Skin of body (tissue), 1 donor: ENCODE measurements at regions not wholly inside any gene's neighbourhood (a gene's known extent, or its start where the extent isn't known, plus 50 kb on each side); places are given as distances from the start of the nearest gene placed in this dataset.

Experiments used
- DNase-seq: peaks from one replicate; lab custom pipeline; 2025; lab: John Stamatoyannopoulos, UW

DNA sequence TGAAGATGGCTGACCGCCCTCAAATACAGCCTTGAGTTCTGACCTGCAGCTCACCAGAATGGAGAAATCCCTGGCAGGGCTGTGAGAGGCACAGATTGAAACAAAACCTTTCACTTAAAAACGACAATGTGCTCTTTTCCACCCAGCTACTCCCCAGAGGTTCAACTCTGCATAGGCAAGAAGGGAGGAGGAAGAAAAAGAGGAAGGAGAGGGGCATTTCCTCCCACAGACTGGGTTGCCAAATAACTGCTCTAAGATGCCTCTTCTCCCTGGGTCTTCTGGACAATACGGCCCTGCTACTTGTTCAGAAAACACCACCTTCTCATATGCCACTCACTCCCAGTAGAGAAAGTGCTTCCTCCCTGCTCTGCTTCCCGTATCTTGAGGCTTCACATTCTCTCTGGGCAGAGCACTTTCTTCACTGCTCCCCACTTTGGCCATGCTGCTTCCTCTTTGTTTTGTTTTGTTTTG is 136.4 kb upstream of the SLC1A4 start:
- DNase-seq, result no peak

DNA sequence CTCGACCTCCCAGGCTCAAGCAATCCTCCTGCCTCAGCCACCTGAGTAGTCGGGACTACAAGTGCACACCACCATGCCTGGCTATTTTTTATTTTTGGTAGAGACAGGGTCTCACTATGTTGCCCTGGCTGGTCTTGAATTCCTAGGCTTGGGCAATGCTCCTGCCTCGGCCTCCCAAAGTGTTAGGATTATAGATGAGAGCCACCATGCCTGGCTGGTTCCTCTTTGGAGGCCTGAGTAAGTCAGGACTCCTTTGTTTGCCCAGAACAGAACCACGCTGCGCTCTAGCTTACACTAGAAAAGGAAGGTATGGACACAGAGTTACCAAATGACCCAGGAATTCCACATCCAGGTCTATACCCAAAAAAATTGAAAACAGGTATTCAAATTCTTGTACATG is 135.9 kb upstream of the SLC1A4 start:
- DNase-seq, result no peak

DNA sequence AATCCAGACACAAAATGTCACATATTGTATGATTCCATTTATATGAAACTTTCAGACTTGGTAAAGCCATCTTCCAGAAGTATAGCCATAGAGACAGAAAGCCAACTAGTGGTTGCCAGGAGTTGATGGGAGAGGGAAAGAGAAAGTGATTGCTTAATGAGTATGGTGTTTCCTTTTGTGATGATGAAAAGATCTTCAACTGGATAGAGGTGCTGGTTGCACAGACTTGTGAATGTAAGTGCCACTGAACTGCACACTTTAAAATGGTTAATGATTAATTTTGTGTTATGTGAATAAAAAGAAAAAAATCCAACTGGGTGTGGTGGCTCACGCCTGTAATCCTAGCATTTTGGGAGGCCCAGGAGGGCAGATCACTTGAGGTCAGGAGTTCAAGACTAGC is 135.3 kb upstream of the SLC1A4 start:
- no peak for DNase-seq

DNA sequence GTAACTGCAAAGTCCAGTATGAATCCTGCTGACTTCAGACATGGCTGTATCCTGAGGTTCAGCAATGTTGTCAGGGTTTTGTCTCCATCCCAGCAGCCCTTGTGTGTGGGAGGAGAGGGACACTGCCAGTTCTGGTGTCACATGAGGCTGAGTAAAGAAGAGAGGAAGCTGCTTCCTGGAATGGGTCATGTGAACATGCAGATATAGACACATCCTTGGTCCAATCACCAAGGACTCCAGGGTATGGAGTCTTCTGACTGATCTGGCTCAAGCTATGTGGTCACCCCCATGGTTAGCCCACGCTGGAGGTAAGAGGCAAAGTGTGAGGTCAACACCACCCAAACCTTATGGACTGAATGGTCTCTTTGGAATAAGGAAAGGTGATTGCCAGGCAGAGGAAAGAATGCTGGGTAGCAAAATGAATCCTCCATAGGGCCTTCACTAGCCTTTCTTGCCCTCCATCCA is 134.4 kb upstream of the SLC1A4 start:
- no peak for DNase-seq

DNA sequence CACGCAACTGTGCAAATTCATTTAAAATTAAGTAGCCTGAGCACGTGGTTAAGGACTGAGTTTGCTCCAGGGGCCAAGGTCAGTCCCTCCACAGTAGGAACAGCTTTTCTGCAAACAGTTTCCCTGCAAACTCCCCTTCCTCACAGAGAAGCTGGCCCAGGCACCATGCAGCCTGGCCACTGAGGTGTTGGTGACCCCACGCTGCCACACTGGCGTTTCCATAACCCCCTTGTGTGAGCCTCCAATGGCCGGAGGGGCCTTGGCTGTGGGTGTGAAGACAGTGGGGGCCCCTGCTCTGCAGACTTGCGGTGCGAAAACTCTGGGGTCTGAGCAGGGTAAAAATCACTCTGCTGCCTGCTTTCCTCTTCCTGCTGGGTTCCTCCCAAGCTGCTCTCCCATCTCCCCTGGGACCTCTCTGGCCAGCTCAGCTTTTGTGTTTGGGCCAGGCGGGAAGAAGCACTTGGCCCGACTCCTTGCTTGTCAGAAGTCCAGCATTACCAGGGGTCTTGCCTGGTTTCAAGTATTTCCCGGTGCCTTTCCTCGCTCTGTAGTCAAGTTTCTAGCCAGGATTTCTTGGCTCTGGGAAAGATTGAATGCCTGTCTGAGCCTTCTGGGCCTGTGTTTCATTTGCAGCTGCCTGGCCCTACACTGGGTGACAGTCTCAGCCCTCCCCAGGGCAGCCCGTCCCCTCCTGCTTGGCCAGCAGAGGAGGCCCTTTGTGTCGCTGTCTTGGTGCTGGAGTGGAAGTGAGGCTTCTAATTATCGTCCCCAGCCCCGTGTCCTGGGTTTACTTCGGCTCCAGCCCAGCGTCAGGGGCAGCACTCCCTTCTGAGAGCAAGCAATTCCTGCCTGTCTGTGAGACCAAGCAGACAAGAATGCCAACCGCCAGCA is 131.4 kb upstream of the SLC1A4 start:
- DNase-seq, result peak; percentile 39

DNA sequence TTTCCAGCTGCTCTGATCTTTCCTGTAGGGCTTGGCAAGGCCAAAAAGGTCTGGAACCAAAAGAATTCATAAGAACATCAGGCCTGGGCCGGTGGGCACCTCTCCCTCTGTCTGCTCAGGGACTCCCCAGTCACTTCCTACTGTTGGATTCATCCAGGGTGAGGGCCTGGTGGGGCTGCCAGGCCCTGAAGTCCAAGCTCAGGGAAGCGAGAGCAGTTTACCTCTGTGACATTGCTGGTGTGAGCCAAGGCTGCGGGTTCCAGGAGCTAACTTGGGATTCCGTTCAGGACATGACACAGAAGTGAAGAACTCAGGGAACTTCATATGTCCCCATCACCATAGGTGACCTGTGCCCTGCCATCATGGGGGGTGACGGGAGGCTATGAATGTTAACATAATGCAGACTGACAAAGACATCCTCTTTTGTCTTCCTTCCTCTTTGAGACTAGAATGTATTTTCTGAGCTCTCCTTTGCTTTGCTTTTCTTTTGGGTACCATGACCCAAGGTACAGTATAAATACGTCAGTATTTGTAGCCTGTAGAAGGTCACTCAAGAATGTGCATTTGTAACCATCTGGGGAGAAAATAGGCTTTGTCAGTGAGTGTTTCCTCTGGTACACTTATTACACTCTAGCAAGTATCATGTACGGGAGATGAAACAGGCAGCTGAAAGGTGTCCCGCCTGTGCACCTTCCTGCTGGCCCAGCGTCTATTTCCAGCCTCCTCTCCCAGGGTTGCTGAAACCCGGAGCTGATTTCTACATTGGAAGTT is 130.5 kb upstream of the SLC1A4 start:
- DNase-seq, result no peak

DNA sequence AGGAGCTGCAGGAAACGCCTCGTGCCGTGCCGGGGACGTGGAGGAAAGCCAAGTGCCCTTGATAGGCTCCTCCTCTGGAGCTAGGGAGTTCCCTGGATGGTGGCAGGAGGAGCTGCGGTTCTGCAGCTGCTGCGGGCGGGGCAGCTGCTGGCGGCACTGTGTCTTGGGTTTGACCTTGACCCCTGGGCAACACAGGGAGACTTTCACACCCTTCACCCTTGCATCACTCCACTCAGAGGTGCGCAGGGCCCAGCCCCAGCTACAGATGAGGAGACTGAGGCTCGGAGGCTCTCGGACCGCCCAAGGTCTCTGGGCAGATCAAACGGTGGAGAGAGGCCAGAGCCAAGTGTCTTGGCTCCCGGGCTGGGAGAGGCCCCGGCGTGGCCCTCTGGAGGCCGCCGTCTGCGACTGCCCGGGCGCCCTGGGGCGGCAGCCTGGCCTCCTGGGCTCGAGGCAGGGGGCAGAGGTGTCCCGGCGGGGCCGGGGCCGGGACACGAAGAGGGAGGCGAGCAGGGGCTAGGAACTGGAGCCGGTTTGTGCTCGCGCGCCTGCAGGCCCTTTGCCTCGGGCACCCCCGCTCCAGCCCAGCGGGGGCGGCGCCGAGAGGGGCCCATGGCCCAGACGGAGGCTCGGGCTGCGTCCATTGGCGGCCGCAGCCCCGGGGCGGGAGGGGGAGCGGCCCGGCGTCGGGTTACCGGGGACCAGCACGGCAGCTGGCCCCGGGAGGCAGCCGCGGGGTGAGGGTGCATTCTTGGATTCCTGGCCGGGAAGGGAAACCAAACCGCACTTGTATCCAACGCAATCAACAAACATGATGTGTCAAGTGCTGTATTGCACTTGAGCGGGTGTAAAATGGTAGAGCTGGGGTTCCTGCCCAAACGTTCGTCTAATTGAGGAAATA is 129.6 kb upstream of the SLC1A4 start:
- peak; percentile 74 for DNase-seq

DNA sequence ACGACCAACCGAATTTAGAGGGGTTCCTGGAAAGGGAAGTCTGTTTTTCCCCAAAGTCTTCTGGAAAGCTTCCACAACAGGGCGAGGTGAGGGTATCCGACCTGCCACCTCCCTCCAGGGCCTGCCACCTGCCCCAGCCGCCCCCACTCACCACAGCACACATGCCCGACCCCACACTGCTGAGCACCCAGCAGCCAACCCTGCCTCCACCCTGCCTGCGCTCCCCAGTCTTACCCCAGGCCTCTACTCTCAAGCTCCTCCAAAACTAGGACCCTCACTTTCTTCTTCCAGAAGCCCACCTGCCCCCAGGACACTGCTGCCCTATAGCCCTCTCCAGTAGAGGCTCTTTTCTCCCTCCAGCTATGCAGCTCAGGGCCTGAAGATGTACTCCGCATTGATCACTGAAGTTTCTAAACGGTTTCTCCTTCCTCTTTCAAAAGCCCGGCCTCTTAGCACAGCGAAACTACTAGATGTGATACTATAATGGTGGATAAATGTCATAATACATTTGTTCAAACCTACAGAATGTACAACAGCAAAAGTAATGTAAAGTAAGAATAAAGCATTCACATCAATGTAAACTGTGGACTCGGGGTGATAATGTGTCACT is 128.8 kb upstream of the SLC1A4 start:
- DNase-seq, result no peak

DNA sequence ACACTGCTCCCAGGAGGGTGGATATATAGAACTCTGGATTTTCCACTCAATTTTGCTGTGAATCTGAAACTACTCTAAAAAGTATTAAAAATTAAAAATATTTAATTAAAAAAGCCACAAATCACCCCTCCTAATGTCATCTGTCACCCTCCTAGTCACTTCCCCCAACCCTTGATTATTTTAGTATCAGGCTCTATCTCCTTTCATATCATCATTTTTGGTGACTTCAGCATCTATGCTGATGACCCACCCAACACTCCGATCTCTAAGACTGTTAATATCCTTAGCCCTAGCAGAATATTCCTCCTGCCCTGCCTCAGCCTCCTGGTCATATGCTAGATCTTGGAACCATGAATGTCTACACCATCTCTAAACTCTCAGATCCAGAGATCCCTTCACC is 128.3 kb upstream of the SLC1A4 start:
- no peak for DNase-seq

DNA sequence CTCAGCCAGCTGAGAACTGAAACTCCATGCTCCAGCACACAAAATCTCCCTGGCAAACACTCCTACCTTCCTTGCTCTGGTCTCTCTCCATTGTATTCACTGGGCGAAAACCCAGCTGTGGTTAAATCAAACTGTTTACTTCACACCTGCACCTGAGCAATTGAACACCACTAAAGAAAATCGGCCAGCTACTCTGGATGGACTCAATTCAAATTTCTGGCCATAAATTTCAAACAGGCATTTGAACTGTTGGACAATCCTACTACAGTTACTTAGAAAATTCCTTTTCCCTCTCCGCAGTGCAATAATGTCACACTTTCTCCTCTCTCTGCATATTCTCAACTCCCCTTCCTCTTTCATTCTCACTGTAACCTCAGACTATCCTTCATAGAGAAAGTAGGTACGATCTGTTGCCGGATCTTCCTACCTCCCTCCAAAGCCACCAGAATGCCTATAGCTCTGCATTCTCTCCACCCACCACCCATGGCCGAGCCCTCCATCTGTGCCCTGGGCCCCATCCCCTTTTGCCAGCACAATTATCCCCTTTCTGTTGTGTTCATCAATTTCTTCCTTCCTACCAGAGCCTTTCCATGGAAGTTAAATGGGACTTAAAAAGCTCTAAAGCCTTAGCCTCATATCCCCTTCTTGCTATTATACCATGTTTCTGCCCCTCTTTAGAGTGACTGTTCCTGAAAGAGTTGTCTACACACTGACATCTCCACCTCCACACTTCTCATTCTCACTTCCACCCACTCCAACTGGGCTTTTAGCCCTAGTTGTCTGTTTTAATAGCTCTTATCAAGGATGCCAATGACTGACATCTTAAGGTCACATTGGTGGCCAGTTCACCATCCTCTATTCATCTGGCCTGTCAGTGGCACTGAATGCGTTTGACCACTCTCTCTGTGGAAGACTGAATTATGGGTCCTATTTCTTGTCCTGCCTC is 127.5 kb upstream of the SLC1A4 start:
- no peak for DNase-seq

DNA sequence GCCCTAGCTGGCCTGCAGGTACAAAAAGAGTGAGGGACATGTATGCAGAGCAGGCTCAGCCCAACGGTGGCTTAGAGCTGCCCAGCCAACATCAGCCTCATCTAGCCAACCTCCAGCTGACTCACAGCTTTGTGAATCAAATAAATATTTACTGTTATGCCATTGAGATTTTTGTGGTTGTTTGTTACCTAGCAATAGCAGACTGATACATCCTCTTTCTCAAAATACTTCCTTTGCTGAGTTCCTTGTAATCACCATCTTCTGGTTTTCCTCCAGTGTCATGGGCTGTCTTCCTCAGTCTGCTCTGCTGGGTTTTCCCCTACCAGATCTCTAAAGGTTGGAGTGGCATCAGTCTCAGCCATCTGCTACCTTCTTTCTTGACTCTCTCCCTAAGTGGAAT is 126.6 kb upstream of the SLC1A4 start:
- no peak for DNase-seq

DNA sequence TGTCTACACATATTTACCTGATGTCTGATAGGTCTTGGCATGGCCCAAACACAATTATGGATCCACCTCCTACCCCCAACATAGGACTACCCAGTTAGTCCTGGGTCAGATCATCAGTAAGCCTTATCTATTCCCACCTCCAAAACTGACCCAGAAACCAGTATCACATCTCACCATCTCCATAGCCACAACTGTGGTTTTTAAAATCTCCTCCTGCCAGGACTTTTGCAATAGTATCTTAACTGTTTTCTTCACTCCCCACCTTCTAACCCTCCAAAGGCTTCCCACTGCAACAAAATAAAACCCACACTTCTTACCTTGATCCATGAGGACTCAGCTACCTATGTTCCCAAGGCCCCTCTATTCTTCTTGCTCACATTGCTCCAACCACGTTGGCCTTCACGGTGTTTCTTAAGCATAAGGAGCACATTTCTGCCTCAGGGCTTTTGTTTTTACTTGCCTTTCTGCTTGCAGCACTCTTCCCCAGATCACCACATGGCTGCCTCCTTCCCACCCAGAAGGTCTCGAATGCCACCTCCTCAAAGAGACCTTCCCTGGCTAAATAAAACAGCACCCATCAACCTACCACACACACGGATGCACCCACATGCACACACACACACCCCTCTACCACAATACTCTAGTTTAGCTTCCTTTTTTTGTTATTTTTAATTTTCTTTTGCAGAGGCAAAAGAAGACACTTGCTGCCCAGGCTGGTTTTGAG is 125.9 kb upstream of the SLC1A4 start:
- DNase-seq, result no peak

DNA sequence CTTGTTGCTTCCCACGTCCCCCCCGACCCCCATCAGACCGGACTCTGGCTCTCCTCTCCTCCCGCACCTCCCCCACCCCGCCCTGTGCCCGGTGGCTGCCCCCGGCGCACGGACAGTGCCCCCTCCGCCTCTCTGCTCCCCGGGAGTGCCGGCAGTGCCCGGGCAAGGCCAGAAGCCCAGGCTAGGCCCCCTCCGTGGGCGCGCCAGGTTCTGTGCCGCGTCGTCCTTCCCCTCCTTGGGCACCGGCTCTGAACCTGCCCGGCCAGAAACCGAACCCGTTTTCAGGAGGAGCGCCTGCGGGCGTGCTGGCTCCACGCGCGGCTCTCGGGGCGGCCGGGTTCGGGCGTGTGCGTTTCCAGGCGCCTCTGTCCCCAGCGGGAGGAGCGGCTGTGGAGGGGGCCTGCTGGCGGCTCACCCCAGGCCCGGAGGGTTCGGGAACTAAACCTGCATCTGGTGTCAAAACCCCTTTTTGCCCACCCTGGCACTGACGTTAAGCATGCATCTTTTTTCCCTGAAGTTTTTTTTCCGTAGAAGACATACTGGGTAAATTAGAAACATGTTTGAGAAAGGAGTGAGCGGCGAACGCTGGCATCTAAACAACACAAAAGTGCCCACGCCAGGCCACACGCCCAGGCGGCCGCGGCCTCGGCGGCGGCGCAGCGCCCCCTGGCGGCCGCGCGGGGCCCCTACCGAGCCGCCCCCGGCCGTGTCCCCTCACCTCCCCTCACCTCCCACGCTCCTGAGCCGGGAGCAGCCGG is 123.9 kb upstream of the SLC1A4 start:
- peak; percentile 67 for DNase-seq

DNA sequence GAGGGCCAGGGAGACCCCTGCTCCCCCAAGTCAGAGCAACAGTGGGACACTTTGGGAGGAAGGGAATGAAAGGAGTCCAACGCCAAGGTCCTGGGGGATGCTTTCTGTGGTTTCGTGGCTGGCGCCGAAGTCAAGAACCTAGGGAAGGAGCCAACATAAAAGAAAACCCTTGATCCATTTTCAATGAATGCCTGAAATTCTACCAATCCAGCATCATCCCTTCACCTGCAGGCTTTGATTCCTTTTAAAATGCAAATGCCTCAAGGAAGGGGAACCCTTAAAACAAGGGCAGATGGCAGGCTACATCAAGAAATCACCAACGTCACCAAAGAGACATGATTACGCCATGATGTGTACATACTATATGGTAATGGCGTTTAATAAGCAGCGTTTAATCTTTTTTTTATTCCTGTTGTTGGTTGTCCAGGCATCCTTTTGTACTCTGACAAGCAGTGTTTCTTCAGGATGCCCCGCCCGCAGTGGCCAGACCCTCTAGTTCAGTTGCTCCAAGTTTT is 123.3 kb upstream of the SLC1A4 start:
- DNase-seq, result no peak

DNA sequence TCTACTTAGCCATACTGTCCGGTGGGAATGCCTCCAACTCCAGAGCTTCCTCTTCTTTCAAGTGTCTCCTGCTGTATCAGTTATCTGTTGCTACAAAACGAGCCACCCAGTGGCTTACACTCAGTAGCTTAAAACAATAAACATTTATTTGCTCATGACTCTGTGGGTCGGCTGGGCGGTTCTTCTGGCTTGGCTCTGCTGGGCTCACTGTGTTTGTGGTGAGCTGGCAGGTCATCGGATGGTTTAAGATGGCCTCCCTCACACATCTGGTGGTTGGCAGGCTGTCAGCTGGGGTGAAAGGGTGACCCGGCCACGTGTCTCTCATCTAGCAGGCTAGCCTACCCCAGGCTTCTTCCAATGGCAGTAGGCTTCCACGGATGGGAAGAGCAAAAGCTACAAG is 122.4 kb upstream of the SLC1A4 start:
- no peak for DNase-seq

DNA sequence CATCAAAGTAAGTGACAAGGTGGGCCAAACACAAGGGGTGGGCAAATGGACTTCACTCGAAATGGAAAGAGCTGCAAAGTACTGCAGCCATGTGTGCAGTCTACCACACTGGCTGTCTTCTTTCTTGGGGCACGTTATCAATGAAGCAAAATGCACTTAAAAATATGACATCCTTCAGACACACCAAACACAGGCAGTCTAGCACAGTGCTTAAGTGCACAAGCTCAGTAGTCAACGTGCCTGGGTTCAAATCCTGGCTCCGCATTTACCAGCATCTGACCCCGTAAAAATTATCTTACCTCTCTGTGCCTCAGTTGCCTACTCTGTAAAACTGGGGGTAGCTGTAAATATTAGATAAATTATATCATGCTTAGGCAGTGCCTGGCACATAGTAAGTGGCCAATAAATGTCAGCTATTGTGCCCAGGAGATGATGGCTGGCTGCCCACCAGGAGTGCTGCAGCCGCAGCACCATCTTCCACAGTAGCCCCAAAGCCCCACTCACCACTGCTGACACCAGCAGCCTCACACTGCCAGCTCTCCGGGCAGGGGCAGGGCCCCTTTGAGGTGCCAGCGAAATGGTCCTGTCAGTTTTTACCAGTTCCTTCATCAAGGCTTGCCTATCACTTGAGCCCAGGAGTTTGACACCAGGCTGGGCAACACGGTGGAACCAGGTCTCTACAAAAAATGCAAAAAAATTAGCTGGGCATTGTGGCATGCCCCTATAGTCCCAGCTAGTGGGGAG is 121.8 kb upstream of the SLC1A4 start:
- DNase-seq, result no peak

DNA sequence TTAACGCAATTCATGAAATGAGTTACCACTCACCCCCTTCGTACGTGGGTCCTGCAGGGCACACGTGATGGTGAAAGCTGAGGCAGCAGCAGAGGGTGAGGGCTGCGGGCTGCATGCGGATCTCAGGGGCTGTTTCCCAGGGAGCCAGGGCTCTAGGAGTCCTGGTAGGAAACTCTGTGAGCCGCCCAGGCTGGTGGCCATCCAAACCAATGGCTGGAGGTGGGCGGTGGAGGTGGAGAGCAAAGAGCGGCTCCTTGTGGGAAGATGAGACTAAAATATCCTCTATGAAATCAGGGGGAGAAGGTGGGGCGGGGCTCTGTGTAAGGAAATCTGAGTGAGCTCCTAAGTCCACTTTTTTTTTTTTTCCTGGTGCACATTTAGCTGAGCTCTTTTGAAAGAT is 120.1 kb upstream of the SLC1A4 start:
- no peak for DNase-seq
